DND-41 (cell line): ENCODE measurements at regions not wholly inside any gene's neighbourhood (a gene's known extent, or its start where the extent isn't known, plus 50 kb on each side); places are given as distances from the start of the nearest gene placed in this dataset.

Source experiments
- ATAC-seq: fragments of 200-7000 bp; cut with Tn5 transposase; 3 replicates; pipeline ENCODE4 v1.9.1; 2021; ENCODE audit warnings: low read depth; ENCODE audit not compliant: insufficient read depth
- DNase-seq: peaks from one replicate; pipeline ENCODE4 v3.0.0-alpha.2; 2020
- H2AFZ ChIP-seq: 2 replicates; pipeline ENCODE4 v1.6.0; 2012; ENCODE audit warnings: low read depth, low read length
- H3K27ac ChIP-seq: 2 replicates; pipeline ENCODE4 v1.5.1; 2012; ENCODE audit warnings: low read length, inconsistent platforms
- H3K27me3 ChIP-seq: fragments of 200-600 bp; sonication (generic); 2 replicates; pipeline ENCODE4 v1.6.0; 2012; ENCODE audit warnings: low read length, mild to moderate bottlenecking, inconsistent platforms; ENCODE audit not compliant: insufficient read depth, poor library complexity
- H3K36me3 ChIP-seq: 2 replicates; pipeline ENCODE4 v1.5.1; 2012; ENCODE audit warnings: low read length, inconsistent platforms; ENCODE audit not compliant: insufficient read depth
- H3K4me1 ChIP-seq: 2 replicates; pipeline ENCODE4 v1.5.1; 2012; ENCODE audit warnings: mild to moderate bottlenecking, low read length; ENCODE audit not compliant: insufficient read depth
- H3K4me2 ChIP-seq: 2 replicates; pipeline ENCODE4 v1.6.0; 2012; ENCODE audit warnings: mild to moderate bottlenecking, moderate library complexity, low read length, inconsistent platforms; ENCODE audit not compliant: insufficient read depth
- H3K4me3 ChIP-seq, 2 experiments: fragments of 200-600 bp in 1 of 2; shearing (Covaris generic) in 1 of 2; 2 replicates each; pipeline ENCODE4 v1.5.1; 2012 to 2016; ENCODE audit warnings: inconsistent platforms in 2 of 2, low read length in 2 of 2, mild to moderate bottlenecking in 2 of 2, low read depth in 1 of 2, moderate library complexity in 1 of 2
- H3K79me2 ChIP-seq: 2 replicates; pipeline ENCODE4 v1.6.0; 2012; ENCODE audit warnings: low read length, inconsistent platforms; ENCODE audit not compliant: insufficient read depth
- H3K9ac ChIP-seq: 2 replicates; pipeline ENCODE4 v1.6.0; 2012; ENCODE audit warnings: low read depth, mild to moderate bottlenecking, inconsistent platforms, low read length, moderate library complexity
- H3K9me3 ChIP-seq: 2 replicates; pipeline ENCODE4 v1.5.1; 2012; ENCODE audit warnings: low read length, moderate library complexity, mild to moderate bottlenecking, inconsistent platforms; ENCODE audit not compliant: insufficient read depth, severe bottlenecking
- H4K20me1 ChIP-seq: 2 replicates; pipeline ENCODE4 v1.6.0; 2012; ENCODE audit warnings: low read length; ENCODE audit not compliant: insufficient read depth
- EZH2 ChIP-seq: IDR thresholded peaks from 3 replicates; pipeline ENCODE4 v1.6.1; 2012; ENCODE audit warnings: borderline replicate concordance, low read depth, mild to moderate bottlenecking, moderate library complexity, low read length, inconsistent platforms; ENCODE audit not compliant: severe bottlenecking
- TF ChIP-seq, protein P1 (sequence below): IDR thresholded peaks from 2 replicates; pipeline ENCODE4 v1.5.1; 2012; ENCODE audit warnings: borderline replicate concordance, low read length, moderate library complexity, mild to moderate bottlenecking; ENCODE audit not compliant: poor library complexity, severe bottlenecking; ENCODE audit errors: extremely low read depth

DNA sequence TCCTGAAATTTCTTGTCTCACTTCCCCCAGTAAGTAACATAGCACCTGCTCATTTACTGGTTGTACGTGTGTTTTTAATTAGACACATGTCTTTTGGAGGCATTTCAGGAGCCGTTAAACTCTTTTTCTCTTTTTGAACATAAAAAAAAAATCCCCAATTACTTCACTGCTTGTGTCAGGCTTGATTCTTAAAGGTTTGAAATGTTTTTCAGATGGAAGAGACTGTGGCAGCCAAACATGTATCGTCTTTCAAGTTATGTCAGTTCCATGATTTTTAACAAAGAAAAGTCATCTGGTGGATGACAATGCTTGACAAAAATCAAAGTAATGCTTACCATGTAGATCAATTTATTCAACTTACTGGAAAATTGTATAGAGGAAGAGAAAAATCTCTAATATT is 585.8 kb downstream of the GATA3 start:
- H2AFZ ChIP-seq, result no peak overlapping the region
- no peak overlapping the region for H3K4me3 ChIP-seq
- H3K9me3 ChIP-seq, result peaks cover 5% of the 10 kb centered on the region
- H3K4me2 ChIP-seq, result no peak overlapping the region
- H3K27ac ChIP-seq, result no peak overlapping the region
- TF ChIP-seq, protein P1, sequence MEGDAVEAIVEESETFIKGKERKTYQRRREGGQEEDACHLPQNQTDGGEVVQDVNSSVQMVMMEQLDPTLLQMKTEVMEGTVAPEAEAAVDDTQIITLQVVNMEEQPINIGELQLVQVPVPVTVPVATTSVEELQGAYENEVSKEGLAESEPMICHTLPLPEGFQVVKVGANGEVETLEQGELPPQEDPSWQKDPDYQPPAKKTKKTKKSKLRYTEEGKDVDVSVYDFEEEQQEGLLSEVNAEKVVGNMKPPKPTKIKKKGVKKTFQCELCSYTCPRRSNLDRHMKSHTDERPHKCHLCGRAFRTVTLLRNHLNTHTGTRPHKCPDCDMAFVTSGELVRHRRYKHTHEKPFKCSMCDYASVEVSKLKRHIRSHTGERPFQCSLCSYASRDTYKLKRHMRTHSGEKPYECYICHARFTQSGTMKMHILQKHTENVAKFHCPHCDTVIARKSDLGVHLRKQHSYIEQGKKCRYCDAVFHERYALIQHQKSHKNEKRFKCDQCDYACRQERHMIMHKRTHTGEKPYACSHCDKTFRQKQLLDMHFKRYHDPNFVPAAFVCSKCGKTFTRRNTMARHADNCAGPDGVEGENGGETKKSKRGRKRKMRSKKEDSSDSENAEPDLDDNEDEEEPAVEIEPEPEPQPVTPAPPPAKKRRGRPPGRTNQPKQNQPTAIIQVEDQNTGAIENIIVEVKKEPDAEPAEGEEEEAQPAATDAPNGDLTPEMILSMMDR, result no peak
- TF ChIP-seq EZH2, result no peak
- H3K36me3 ChIP-seq, result no peaks in the 10 kb centered on the region
- no peaks in the 10 kb centered on the region for H3K79me2 ChIP-seq
- no peaks in the 10 kb centered on the region for H3K27me3 ChIP-seq
- DNase-seq (no peak), ATAC-seq (no peak)
- H3K9ac ChIP-seq, result no peak overlapping the region
- H3K4me1 ChIP-seq, result no peaks in the 10 kb centered on the region
- H4K20me1 ChIP-seq, result no peaks in the 10 kb centered on the region

DNA sequence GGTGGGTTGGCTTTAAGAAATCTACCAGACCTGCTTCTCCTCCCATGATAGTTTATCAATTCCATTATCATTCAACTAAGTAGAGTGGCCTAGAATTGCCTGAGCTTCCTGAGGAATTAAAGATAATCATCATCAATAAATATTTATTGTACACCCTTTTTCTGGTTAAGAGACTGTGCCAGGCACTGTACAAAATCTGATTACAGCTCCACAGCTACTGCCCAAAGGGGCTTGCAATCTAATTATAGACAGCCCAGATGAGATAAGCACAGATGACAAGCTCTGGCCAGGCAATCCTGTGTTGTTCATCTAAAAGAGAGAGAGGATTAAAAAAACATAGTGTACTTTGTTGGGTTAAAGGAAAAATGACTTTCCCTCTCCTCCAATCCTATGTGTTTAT is 586.4 kb downstream of the GATA3 start:
- Histone ChIP-seq H3K4me3 (no peak overlapping the region), H3K36me3 (no peaks in the 10 kb centered on the region), H3K27ac (no peak overlapping the region), H3K4me2 (no peak overlapping the region), H2AFZ (no peak overlapping the region), H3K27me3 (no peaks in the 10 kb centered on the region), H3K4me1 (no peaks in the 10 kb centered on the region), H3K9me3 (peaks cover 5% of the 10 kb centered on the region), H3K79me2 (no peaks in the 10 kb centered on the region), H4K20me1 (no peaks in the 10 kb centered on the region), H3K9ac (no peak overlapping the region)
- ATAC-seq (no peak), DNase-seq (no peak)
- no peak for TF ChIP-seq EZH2
- TF ChIP-seq, protein P1, result no peak

DNA sequence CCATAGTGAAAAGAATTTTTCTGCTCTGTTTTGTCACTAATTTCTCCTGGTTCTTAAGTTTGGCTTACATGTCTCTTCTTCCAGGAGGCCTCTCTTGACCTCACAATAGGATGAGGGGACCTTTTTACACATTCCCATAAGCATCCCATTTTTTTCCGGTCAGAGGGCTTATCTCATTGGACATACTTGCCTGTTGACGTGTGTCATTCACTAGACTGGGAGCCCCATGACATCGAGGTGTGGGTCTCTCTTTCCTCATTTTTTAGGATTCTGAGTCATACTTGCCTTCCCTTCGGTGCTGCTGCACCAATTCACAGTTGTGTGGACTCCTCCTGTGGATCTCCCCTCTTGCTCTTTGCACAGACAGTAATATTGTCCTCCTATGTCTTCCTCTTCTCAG is 601.8 kb downstream of the GATA3 start:
- H3K4me3 ChIP-seq, result no peak overlapping the region
- no peaks in the 10 kb centered on the region for H3K36me3 ChIP-seq
- no peak overlapping the region for H3K4me2 ChIP-seq
- H3K27me3 ChIP-seq, result no peaks in the 10 kb centered on the region
- TF ChIP-seq EZH2, result no peak
- TF ChIP-seq, protein P1, result no peak
- no peaks in the 10 kb centered on the region for H3K79me2 ChIP-seq
- no peak overlapping the region for H3K27ac ChIP-seq
- ATAC-seq, result no peak
- H4K20me1 ChIP-seq, result no peaks in the 10 kb centered on the region
- H2AFZ ChIP-seq, result no peak overlapping the region
- DNase-seq, result no peak
- H3K4me1 ChIP-seq, result no peaks in the 10 kb centered on the region
- H3K9me3 ChIP-seq, result peaks cover 3% of the 10 kb centered on the region
- H3K9ac ChIP-seq, result no peak overlapping the region

DNA sequence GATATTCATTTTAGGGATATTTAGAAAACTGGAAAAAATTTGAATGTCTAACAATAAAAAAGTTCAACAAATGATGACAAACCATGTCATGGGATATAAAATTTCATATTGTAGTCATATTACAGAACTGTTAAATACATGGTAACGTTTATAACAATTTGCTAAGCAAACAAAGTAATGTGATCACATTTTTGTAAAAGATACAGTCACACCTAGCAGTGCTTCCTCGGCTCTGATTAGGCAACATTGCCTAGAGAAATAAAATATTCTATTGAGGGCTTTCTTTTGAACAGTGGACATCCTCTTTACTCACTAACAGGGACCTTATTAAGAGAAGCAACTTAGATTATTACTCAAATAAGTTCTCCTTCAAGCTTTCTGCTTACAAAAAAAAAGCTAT is 605.5 kb downstream of the GATA3 start:
- Histone ChIP-seq H3K4me2 (no peak overlapping the region), H3K27me3 (no peaks in the 10 kb centered on the region), H4K20me1 (no peaks in the 10 kb centered on the region), H2AFZ (no peak overlapping the region), H3K36me3 (no peaks in the 10 kb centered on the region), H3K9ac (no peak overlapping the region), H3K27ac (no peak overlapping the region), H3K4me3 (no peak overlapping the region), H3K4me1 (no peaks in the 10 kb centered on the region), H3K79me2 (no peaks in the 10 kb centered on the region), H3K9me3 (no peaks in the 10 kb centered on the region)
- DNase-seq (no peak), ATAC-seq (no peak)
- TF ChIP-seq, protein P1, result no peak
- TF ChIP-seq EZH2, result no peak
